NB4 (cell line): ENCODE measurements at regions not wholly inside any gene's neighbourhood (a gene's known extent, or its start where the extent isn't known, plus 50 kb on each side); places are given as distances from the start of the nearest gene placed in this dataset.

Experiments used
- POLR2A ChIP-seq: IDR thresholded peaks from 2 replicates; pipeline ENCODE4 v1.6.1; 2011; ENCODE audit warnings: mild to moderate bottlenecking; ENCODE audit not compliant: insufficient read length; ENCODE audit errors: extremely low read depth
- TF ChIP-seq, protein P1 (sequence below): IDR thresholded peaks from one replicate; pipeline ENCODE4 v1.5.1; 2012; ENCODE audit warnings: low read depth, low read length

DNA sequence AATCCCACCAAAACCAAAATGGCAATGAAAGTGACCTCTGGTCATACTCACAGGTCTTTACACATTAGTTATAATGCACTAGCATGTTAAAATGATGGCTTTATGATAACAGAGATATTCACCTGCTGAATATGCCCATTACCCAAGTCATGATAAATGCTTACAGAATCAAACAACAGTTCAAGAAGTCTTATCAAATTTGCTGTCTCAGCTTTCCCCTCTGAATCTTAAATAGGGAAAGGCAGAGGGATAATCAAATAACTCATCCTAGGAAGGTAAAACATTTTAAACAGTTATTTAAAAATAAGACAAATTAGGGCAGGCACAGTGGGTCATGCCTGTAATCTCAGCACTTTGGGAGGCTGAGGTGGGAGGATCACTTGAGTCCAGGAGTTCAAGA is 52.8 kb upstream of the CRBN start:
- TF ChIP-seq, protein P1, sequence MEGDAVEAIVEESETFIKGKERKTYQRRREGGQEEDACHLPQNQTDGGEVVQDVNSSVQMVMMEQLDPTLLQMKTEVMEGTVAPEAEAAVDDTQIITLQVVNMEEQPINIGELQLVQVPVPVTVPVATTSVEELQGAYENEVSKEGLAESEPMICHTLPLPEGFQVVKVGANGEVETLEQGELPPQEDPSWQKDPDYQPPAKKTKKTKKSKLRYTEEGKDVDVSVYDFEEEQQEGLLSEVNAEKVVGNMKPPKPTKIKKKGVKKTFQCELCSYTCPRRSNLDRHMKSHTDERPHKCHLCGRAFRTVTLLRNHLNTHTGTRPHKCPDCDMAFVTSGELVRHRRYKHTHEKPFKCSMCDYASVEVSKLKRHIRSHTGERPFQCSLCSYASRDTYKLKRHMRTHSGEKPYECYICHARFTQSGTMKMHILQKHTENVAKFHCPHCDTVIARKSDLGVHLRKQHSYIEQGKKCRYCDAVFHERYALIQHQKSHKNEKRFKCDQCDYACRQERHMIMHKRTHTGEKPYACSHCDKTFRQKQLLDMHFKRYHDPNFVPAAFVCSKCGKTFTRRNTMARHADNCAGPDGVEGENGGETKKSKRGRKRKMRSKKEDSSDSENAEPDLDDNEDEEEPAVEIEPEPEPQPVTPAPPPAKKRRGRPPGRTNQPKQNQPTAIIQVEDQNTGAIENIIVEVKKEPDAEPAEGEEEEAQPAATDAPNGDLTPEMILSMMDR, result no peak
- no peak for TF ChIP-seq POLR2A
